ENCODE measurements at regions not wholly inside any gene's neighbourhood (a gene's known extent, or its start where the extent isn't known, plus 50 kb on each side); places are given as distances from the start of the nearest gene placed in this dataset.

DNA sequence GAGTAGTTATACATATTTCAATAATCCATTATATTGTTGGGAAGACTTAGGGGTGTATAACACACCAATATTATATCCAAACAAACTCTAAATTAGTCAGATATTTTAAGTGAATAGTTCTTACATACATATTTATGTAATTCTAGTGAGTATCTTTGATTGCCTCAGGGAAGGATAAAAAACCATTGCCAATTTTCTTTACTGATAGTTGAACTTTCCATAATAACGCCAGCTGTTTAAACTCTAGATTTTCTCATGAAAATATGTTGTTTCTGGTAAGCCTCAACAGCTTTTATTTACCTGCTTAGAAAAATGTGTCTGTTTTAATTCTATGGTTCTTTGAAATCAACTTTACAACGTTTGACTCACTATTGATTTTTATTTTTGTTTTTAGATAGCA is 959.6 kb upstream of the NOVA1 start:
- H3K9me3 ChIP-seq (ENCODE audit: control insufficient read depth, insufficient read depth, low read length) = no peaks in the 10 kb centered on the region

DNA sequence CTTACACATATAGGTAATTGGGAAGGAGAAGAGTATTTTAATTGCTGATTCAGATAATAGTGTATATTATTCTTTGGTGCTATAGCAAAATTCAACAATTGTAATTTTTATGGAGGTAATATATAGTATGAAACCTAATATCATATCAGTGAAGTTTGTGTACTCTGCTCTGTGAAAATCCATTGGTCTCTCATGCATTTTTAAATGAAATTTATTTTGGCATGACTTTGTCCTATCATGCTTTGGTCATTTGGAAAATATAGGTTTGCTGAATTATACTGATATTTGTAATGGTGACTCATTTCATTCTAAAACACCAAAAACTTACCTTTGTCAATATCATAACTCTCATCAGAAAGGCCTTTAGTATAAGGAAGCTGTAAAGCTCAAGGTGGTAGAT is 962.0 kb upstream of the NOVA1 start:
- H3K4me1 ChIP-seq (ENCODE audit: control insufficient read depth, insufficient read depth, low read length) = no peaks in the 10 kb centered on the region
- no peaks in the 10 kb centered on the region for H3K36me3 ChIP-seq (ENCODE audit: control insufficient read depth, insufficient read depth, low read length)
- no peaks in the 10 kb centered on the region for H3K27me3 ChIP-seq (ENCODE audit: control insufficient read depth, insufficient read depth, low read length)
- no peak overlapping the region for H3K9ac ChIP-seq (ENCODE audit: low read depth, low read length)
- no peak overlapping the region for H3K27ac ChIP-seq (ENCODE audit: low read depth, low read length)
- no peak overlapping the region for H3K4me3 ChIP-seq (ENCODE audit: low read depth, low read length)
- H3K9me3 ChIP-seq (ENCODE audit: control insufficient read depth, insufficient read depth, low read length) = no peaks in the 10 kb centered on the region

More for the DNA sequence above, 959.6 kb upstream of the NOVA1 start:
- no peak overlapping the region for H3K9ac ChIP-seq (ENCODE audit: low read depth, low read length)
- H3K4me3 ChIP-seq (ENCODE audit: low read depth, low read length) = no peak overlapping the region
- H3K27ac ChIP-seq (ENCODE audit: low read depth, low read length) = no peak overlapping the region
- no peaks in the 10 kb centered on the region; the same call in 1 of the 2 replicates for H3K4me1 ChIP-seq (ENCODE audit: control insufficient read depth, insufficient read depth, low read length)
- no peaks in the 10 kb centered on the region for H3K36me3 ChIP-seq (ENCODE audit: control insufficient read depth, insufficient read depth, low read length)
- no peaks in the 10 kb centered on the region for H3K27me3 ChIP-seq (ENCODE audit: control insufficient read depth, insufficient read depth, low read length)

DNA sequence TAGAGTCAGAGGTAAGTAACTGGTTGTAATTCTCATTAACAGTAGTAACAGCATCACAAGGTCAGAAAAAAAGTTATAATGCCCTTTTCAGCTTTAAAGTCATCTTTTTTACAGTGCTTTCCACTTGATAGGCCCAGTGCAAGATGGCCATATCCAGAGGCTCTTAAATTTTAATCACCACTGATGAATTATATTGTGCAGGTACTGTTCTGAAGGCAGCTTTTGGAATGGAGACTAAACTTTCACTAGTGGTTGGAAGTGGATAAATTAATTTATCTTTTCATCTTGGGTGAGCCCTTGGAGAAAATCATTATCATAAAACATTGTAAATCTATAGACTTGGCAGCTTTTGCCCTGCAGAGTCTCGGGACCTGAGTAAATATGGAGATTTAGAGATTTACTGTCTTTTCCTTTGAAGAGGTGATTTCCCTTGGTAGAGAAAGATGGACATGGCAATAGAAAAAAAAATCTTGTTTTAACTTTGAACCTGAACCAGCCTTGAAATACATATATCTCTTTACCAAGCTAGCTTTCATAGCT is 969.1 kb upstream of the NOVA1 start:
- H3K27ac ChIP-seq (ENCODE audit: low read depth, low read length) = no peak overlapping the region
- no peak overlapping the region for H3K4me3 ChIP-seq (ENCODE audit: low read depth, low read length)
- H3K9ac ChIP-seq (ENCODE audit: low read depth, low read length) = no peak overlapping the region
- no peaks in the 10 kb centered on the region for H3K9me3 ChIP-seq (ENCODE audit: control insufficient read depth, insufficient read depth, low read length)
- no peaks in the 10 kb centered on the region for H3K36me3 ChIP-seq (ENCODE audit: control insufficient read depth, insufficient read depth, low read length)
- H3K4me1 ChIP-seq (ENCODE audit: control insufficient read depth, insufficient read depth, low read length) = no peaks in the 10 kb centered on the region
- no peaks in the 10 kb centered on the region for H3K27me3 ChIP-seq (ENCODE audit: control insufficient read depth, insufficient read depth, low read length)

DNA sequence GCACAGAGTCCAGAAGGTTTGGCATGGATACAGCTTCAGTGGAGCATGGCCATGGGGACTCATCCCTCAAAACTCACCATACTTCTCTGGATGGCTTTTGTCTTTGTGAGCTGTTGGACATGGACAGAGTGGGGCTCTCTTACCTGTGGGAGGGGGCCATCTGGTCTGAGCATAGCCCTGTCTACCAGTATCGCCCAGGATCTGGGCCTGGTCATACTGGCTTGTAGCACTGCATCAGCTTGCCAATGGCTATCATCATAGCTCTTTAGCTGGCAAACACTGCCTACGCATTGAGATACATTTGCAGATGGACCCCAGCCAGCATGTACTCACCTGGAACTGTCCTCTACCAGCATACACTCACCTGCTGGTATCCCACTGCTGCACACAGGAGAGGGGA is 975.2 kb upstream of the NOVA1 start:
- Histone ChIP-seq H3K27ac (ENCODE audit: low read depth, low read length) (no peak overlapping the region), H3K4me3 (ENCODE audit: low read depth, low read length) (no peak overlapping the region), H3K9ac (ENCODE audit: low read depth, low read length) (no peak overlapping the region), H3K9me3 (ENCODE audit: control insufficient read depth, insufficient read depth, low read length) (no peaks in the 10 kb centered on the region), H3K4me1 (ENCODE audit: control insufficient read depth, insufficient read depth, low read length) (no peaks in the 10 kb centered on the region), H3K27me3 (ENCODE audit: control insufficient read depth, insufficient read depth, low read length) (no peaks in the 10 kb centered on the region), H3K36me3 (ENCODE audit: control insufficient read depth, insufficient read depth, low read length) (no peaks in the 10 kb centered on the region)

DNA sequence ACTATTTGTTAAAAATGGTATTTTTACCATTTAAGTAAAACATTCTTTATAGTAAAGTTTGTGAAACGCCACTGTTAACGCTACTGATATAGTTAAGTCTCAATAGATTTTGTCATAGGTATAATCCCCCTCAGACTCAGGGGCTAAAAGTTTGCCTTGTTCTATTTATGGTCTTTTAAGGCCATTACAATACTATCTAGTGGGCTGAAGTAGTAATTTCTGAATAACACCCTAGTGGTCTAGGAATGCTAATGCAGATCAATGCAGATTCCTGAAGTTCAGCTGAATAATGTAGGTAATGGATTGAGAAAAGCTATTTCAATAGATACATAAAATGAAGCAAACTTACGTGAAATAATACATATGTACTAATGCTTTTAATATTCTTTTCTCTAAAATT is 989.3 kb upstream of the NOVA1 start:
- Histone ChIP-seq H3K36me3 (ENCODE audit: control insufficient read depth, insufficient read depth, low read length) (no peaks in the 10 kb centered on the region), H3K9me3 (ENCODE audit: control insufficient read depth, insufficient read depth, low read length) (no peaks in the 10 kb centered on the region), H3K4me3 (ENCODE audit: low read depth, low read length) (no peak overlapping the region), H3K4me1 (ENCODE audit: control insufficient read depth, insufficient read depth, low read length) (peaks cover 9% of the 10 kb centered on the region), H3K27ac (ENCODE audit: low read depth, low read length) (no peak overlapping the region), H3K9ac (ENCODE audit: low read depth, low read length) (no peak overlapping the region), H3K27me3 (ENCODE audit: control insufficient read depth, insufficient read depth, low read length) (no peaks in the 10 kb centered on the region)

DNA sequence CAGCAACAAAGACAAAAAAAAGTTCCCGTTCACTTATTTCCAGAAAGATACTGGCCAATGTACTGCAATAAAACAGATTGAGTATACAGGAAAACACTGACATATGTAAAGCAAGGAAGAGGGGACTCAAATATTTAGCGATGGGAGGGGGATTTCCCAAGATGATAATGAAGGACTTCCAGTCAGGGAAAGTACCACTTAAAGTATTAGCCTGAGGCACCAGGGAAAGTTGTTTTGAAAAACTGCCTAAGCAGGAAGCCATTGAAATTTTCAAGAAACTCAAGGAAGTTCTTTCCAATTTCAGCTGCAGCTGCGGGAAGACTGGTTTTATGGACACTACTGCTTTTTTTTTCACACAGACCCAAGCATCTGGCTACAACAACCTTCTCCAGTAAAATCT is 1007.4 kb upstream of the NOVA1 start:
- Histone ChIP-seq H3K9ac (ENCODE audit: low read depth, low read length) (no peak overlapping the region), H3K27ac (ENCODE audit: low read depth, low read length) (peak overlapping the region; percentile 50), H3K4me1 (ENCODE audit: control insufficient read depth, insufficient read depth, low read length) (peaks cover 37% of the 10 kb centered on the region), H3K9me3 (ENCODE audit: control insufficient read depth, insufficient read depth, low read length) (no peaks in the 10 kb centered on the region), H3K27me3 (ENCODE audit: control insufficient read depth, insufficient read depth, low read length) (no peaks in the 10 kb centered on the region), H3K36me3 (ENCODE audit: control insufficient read depth, insufficient read depth, low read length) (no peaks in the 10 kb centered on the region), H3K4me3 (ENCODE audit: low read depth, low read length) (no peak overlapping the region)

DNA sequence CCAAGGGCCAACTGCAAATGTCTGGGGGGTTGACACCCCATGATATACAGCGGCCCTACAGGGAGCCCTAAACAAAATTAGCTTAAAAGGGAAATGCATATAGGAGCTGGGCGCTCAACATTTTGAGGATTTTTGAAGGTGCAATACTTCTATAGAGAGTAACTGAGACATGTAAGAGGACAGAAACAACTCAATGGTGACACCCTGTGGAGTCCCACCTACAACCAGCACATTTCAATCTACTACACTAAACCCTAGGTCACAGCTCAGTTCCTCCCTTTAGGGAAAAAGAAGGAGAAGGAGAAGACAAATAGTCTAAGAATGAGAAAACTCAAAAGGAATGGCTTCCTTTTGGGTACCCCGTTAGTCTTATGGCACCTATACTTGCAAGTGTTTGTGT is 1010.5 kb upstream of the NOVA1 start:
- no peaks in the 10 kb centered on the region for H3K36me3 ChIP-seq (ENCODE audit: control insufficient read depth, insufficient read depth, low read length)
- H3K27me3 ChIP-seq (ENCODE audit: control insufficient read depth, insufficient read depth, low read length) = no peaks in the 10 kb centered on the region
- no peaks in the 10 kb centered on the region for H3K9me3 ChIP-seq (ENCODE audit: control insufficient read depth, insufficient read depth, low read length)
- H3K4me3 ChIP-seq (ENCODE audit: low read depth, low read length) = no peak overlapping the region
- no peak overlapping the region for H3K27ac ChIP-seq (ENCODE audit: low read depth, low read length)
- no peak overlapping the region for H3K9ac ChIP-seq (ENCODE audit: low read depth, low read length)
- H3K4me1 ChIP-seq (ENCODE audit: control insufficient read depth, insufficient read depth, low read length) = peaks cover 23% of the 10 kb centered on the region

DNA sequence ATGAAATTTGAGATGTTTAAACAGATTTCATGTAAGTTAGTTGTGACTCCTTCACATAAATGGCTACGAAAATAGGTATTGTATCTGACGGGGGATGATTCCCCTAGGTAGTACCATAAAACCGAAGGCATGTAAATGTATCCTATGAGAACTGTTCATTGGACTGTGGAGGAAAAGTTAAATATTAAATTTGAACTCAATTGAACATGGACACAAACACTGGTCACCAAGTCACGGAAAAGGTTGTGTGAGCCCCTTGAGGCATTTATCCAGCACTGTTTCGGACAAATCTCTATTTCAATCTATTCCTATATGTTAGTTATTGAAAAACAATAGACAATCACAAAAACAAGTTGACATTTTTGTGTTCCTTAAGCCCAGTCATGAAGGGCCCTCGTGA is 1014.3 kb upstream of the NOVA1 start:
- Histone ChIP-seq H3K4me3 (ENCODE audit: low read depth, low read length) (no peak overlapping the region), H3K9ac (ENCODE audit: low read depth, low read length) (no peak overlapping the region), H3K27ac (ENCODE audit: low read depth, low read length) (no peak overlapping the region), H3K4me1 (ENCODE audit: control insufficient read depth, insufficient read depth, low read length) (peaks cover 14% of the 10 kb centered on the region), H3K27me3 (ENCODE audit: control insufficient read depth, insufficient read depth, low read length) (no peaks in the 10 kb centered on the region), H3K36me3 (ENCODE audit: control insufficient read depth, insufficient read depth, low read length) (no peaks in the 10 kb centered on the region), H3K9me3 (ENCODE audit: control insufficient read depth, insufficient read depth, low read length) (no peaks in the 10 kb centered on the region)

DNA sequence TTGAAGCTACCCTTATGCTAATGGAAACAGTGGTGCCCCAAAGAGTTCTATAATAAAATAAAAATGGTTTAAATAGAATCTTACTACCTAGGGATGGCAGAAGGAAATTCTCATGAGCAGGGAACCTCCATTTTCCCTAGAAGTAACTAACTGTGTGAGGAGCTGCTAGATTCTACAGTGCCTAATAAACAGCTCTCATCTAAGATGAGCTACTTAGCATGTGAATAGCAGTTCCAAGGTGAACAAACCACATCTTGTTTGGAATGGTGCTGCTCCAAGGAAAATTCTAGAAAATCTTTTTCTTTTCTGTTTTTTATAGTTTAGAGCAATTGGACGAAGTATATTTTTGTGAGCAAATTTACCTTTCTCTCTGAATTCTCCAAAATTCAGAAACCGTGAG is 1015.3 kb upstream of the NOVA1 start:
- H3K4me1 ChIP-seq (ENCODE audit: control insufficient read depth, insufficient read depth, low read length) = peaks cover 14% of the 10 kb centered on the region
- H3K9ac ChIP-seq (ENCODE audit: low read depth, low read length) = no peak overlapping the region
- H3K36me3 ChIP-seq (ENCODE audit: control insufficient read depth, insufficient read depth, low read length) = no peaks in the 10 kb centered on the region
- H3K9me3 ChIP-seq (ENCODE audit: control insufficient read depth, insufficient read depth, low read length) = no peaks in the 10 kb centered on the region
- no peak overlapping the region for H3K27ac ChIP-seq (ENCODE audit: low read depth, low read length)
- H3K27me3 ChIP-seq (ENCODE audit: control insufficient read depth, insufficient read depth, low read length) = no peaks in the 10 kb centered on the region
- no peak overlapping the region for H3K4me3 ChIP-seq (ENCODE audit: low read depth, low read length)

DNA sequence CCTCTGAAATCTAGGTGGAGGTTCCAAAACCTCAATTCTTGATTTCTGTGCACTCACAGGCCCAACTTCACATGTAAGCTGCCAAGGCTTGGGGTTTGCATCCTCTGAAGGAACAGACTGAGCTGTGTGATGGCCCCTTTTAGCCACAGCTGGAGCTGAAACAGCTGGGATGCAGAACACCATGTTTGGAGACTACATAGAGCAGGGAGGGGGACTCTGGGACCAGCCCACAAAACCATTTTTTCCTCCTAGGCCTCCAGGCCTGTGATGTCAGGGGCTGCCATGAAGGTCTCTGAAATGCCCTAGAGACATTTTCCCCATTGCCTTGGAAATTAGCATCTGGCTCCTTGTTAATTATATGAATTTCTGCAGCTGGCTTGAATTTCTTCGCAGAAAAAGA is 1025.9 kb upstream of the NOVA1 start:
- no peak overlapping the region for H3K4me3 ChIP-seq (ENCODE audit: low read depth, low read length)
- H3K36me3 ChIP-seq (ENCODE audit: control insufficient read depth, insufficient read depth, low read length) = no peaks in the 10 kb centered on the region
- H3K4me1 ChIP-seq (ENCODE audit: control insufficient read depth, insufficient read depth, low read length) = no peaks in the 10 kb centered on the region
- no peaks in the 10 kb centered on the region for H3K27me3 ChIP-seq (ENCODE audit: control insufficient read depth, insufficient read depth, low read length)
- H3K9me3 ChIP-seq (ENCODE audit: control insufficient read depth, insufficient read depth, low read length) = peaks cover 26% of the 10 kb centered on the region
- no peak overlapping the region for H3K27ac ChIP-seq (ENCODE audit: low read depth, low read length)
- H3K9ac ChIP-seq (ENCODE audit: low read depth, low read length) = no peak overlapping the region

DNA sequence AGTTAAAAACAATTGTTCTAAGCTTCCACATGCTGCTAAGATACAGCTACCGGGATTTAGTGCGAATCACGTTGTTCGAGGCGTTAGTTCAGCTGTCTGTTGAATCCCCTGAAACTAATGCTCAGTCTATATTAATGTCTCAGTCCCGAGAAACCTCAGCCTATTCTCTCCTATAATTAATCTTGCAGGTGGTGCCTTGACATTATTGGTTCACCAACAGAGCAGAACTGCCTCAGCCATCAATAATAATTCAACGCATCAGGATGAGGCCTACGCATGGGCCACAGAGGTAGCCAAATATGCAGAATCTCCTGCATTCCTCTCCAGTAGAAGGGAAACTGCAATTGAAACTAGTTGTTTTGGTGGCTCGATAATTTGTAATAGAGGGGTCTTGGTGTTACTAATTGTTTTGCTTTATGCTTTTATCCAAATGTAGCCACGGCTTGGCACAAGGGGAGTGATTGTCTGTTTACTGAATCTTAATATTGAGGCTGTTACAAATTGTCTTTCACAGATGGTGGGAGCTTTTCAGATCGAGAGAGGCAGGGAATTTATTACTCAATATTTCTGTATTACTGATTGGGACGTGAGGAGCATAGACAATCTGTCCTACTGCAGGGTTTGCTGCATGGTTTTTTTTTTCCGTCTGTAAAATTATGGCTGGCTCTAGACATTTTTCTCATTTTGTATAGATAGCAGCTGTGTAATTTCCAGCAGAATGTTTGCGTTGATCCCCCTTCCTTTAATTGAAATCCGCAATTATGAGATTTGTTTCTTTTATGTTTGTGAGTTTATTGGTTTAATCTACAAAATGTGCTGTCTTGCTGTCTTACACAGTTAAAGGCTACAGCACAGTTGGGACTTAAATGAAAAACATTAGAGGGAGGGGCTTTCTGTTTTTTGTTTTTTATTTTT is 1036.5 kb upstream of the NOVA1 start:
- Histone ChIP-seq H3K9ac (ENCODE audit: low read depth, low read length) (no peak overlapping the region), H3K27me3 (ENCODE audit: control insufficient read depth, insufficient read depth, low read length) (no peaks in the 10 kb centered on the region), H3K4me3 (ENCODE audit: low read depth, low read length) (no peak overlapping the region), H3K27ac (ENCODE audit: low read depth, low read length) (no peak overlapping the region), H3K36me3 (ENCODE audit: control insufficient read depth, insufficient read depth, low read length) (no peaks in the 10 kb centered on the region), H3K4me1 (ENCODE audit: control insufficient read depth, insufficient read depth, low read length) (no peaks in the 10 kb centered on the region), H3K9me3 (ENCODE audit: control insufficient read depth, insufficient read depth, low read length) (no peaks in the 10 kb centered on the region)
